SK-N-SH (cell line): ENCODE measurements at regions not wholly inside any gene's neighbourhood (a gene's known extent, or its start where the extent isn't known, plus 50 kb on each side); places are given as distances from the start of the nearest gene placed in this dataset.

Experiments used
- CTCF ChIP-seq: fragments of 200-600 bp; sonication (generic); IDR thresholded peaks from 2 replicates; pipeline ENCODE4 v1.6.1; 2017; ENCODE audit warnings: antibody characterized with exemption, mild to moderate bottlenecking, moderate library complexity
- FOSL2 ChIP-seq: IDR thresholded peaks from 2 replicates; pipeline ENCODE4 v1.4.0; 2012; ENCODE audit warnings: low read depth, mild to moderate bottlenecking, moderate library complexity, borderline replicate concordance
- FOXJ3 ChIP-seq: sonication (generic); formaldehyde crosslinking; IDR thresholded peaks from 2 replicates; pipeline ENCODE4 v1.5.1; 2020; ENCODE audit warnings: mild to moderate bottlenecking, missing genetic modification reagents
- GATA2 ChIP-seq: sonication (generic); formaldehyde crosslinking; IDR thresholded peaks from 2 replicates; pipeline ENCODE4 v1.5.0; 2020; ENCODE audit warnings: mild to moderate bottlenecking, missing genetic modification reagents
- JUND ChIP-seq: IDR thresholded peaks from 2 replicates; pipeline ENCODE4 v1.4.0; 2012
- MAX ChIP-seq: IDR thresholded peaks from 2 replicates; pipeline ENCODE4 v1.4.0; 2012; ENCODE audit warnings: low read depth
- MXI1 ChIP-seq: IDR thresholded peaks from 2 replicates; pipeline ENCODE4 v1.6.1; 2012; ENCODE audit warnings: mild to moderate bottlenecking, low read depth, low read length, improper control_type of control experiment
- NFIC ChIP-seq: IDR thresholded peaks from 2 replicates; pipeline ENCODE4 v1.4.0; 2012; ENCODE audit warnings: borderline replicate concordance
- POLR2AphosphoS5 ChIP-seq: IDR thresholded peaks from 2 replicates; pipeline ENCODE4 v1.6.1; 2012; ENCODE audit warnings: low read depth, low read length
- RAD21 ChIP-seq: IDR thresholded peaks from 2 replicates; pipeline ENCODE4 v1.6.1; 2012; ENCODE audit warnings: mild to moderate bottlenecking, low read length
- ZBTB33 ChIP-seq: IDR thresholded peaks from 2 replicates; pipeline ENCODE4 v1.4.0; 2012; ENCODE audit warnings: low read depth, borderline replicate concordance

- no peak for TF ChIP-seq CTCF
- peak; percentile 97 for TF ChIP-seq JUND
- peak; percentile 93 for TF ChIP-seq FOSL2
- TF ChIP-seq FOXJ3: no peak
- TF ChIP-seq MAX: peak; percentile 77
- TF ChIP-seq NFIC: peak; percentile 96
- peak; percentile 85 for TF ChIP-seq POLR2AphosphoS5
- 0 out of 2 replicates have a peak, but pooled peaks have one; percentile 9 for TF ChIP-seq RAD21
- peak; percentile 35; the same call in 1 of the 2 replicates for TF ChIP-seq ZBTB33
- TF ChIP-seq MXI1: no peak
- TF ChIP-seq GATA2: no peak
Measured at GRCh38 chr2:144111437-144111836, 408.5 kb downstream of the ZEB2 start.
